Liver (tissue), 3 donors: ENCODE measurements at regions not wholly inside any gene's neighbourhood (a gene's known extent, or its start where the extent isn't known, plus 50 kb on each side); places are given as distances from the start of the nearest gene placed in this dataset.

Experiments
- FOXA2 ChIP-seq: IDR thresholded peaks from 2 replicates; pipeline ENCODE4 v1.6.1; 2016; ENCODE audit warnings: antibody characterized with exemption
- SP1 ChIP-seq: IDR thresholded peaks from 2 replicates; pipeline ENCODE4 v1.6.1; 2018; ENCODE audit warnings: antibody characterized with exemption, mild to moderate bottlenecking
- TAF1 ChIP-seq: conservative IDR thresholded peaks from 2 replicates; pipeline ENCODE4 v1.6.1; 2016; ENCODE audit warnings: antibody characterized with exemption, mild to moderate bottlenecking
- YY1 ChIP-seq: IDR thresholded peaks from 2 replicates; pipeline ENCODE4 v1.6.1; 2016; ENCODE audit warnings: antibody characterized with exemption, mild to moderate bottlenecking
- TF ChIP-seq, protein P1 (sequence below): fragments of 150-350 bp; IDR thresholded peaks from 2 replicates; pipeline ENCODE4 v1.5.1; 2017; ENCODE audit warnings: improper control_type of control experiment, low read depth, low read length; ENCODE audit not compliant: missing input control
- TF ChIP-seq, protein P2 (sequence below): IDR thresholded peaks from 2 replicates; pipeline ENCODE4 v1.6.1; 2016; ENCODE audit warnings: antibody characterized with exemption, mild to moderate bottlenecking
- donor health status: healthy.
- donor health status: healthy.

DNA sequence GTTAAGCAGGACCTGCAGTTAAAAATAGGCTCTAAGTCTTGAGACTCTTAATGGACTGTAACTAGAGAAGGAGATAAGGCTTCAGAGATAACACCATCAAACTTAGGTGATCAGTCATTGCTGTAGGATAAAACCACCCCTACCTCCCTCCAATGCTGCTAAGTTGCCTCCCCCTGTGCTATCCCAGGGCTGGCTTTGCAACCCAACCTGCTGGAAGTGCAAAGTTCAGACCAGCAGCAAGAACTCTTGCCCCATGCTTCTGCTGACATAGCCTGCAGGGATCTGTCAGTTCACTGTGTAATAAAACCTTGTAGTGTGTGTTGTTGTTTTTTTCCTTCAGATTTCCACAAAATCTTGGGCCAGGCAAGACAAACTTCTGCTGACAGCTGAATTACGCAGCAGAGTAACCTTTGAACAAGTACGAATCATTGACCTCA, 57.4 kb upstream of the EPB41L3 start:
- TF ChIP-seq, protein P1, sequence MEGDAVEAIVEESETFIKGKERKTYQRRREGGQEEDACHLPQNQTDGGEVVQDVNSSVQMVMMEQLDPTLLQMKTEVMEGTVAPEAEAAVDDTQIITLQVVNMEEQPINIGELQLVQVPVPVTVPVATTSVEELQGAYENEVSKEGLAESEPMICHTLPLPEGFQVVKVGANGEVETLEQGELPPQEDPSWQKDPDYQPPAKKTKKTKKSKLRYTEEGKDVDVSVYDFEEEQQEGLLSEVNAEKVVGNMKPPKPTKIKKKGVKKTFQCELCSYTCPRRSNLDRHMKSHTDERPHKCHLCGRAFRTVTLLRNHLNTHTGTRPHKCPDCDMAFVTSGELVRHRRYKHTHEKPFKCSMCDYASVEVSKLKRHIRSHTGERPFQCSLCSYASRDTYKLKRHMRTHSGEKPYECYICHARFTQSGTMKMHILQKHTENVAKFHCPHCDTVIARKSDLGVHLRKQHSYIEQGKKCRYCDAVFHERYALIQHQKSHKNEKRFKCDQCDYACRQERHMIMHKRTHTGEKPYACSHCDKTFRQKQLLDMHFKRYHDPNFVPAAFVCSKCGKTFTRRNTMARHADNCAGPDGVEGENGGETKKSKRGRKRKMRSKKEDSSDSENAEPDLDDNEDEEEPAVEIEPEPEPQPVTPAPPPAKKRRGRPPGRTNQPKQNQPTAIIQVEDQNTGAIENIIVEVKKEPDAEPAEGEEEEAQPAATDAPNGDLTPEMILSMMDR: no peak
- TF ChIP-seq, protein P2, sequence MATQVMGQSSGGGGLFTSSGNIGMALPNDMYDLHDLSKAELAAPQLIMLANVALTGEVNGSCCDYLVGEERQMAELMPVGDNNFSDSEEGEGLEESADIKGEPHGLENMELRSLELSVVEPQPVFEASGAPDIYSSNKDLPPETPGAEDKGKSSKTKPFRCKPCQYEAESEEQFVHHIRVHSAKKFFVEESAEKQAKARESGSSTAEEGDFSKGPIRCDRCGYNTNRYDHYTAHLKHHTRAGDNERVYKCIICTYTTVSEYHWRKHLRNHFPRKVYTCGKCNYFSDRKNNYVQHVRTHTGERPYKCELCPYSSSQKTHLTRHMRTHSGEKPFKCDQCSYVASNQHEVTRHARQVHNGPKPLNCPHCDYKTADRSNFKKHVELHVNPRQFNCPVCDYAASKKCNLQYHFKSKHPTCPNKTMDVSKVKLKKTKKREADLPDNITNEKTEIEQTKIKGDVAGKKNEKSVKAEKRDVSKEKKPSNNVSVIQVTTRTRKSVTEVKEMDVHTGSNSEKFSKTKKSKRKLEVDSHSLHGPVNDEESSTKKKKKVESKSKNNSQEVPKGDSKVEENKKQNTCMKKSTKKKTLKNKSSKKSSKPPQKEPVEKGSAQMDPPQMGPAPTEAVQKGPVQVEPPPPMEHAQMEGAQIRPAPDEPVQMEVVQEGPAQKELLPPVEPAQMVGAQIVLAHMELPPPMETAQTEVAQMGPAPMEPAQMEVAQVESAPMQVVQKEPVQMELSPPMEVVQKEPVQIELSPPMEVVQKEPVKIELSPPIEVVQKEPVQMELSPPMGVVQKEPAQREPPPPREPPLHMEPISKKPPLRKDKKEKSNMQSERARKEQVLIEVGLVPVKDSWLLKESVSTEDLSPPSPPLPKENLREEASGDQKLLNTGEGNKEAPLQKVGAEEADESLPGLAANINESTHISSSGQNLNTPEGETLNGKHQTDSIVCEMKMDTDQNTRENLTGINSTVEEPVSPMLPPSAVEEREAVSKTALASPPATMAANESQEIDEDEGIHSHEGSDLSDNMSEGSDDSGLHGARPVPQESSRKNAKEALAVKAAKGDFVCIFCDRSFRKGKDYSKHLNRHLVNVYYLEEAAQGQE: no peak
- TF ChIP-seq SP1: peak; percentile 67
- TF ChIP-seq TAF1: no peak
- no peak for TF ChIP-seq FOXA2
- no peak for TF ChIP-seq YY1
